K562 (cell line): ENCODE measurements at regions not wholly inside any gene's neighbourhood (a gene's known extent, or its start where the extent isn't known, plus 50 kb on each side); places are given as distances from the start of the nearest gene placed in this dataset.

Source experiments
- KDM4B ChIP-seq, 2 experiments: fragments of 450-650 bp in 1 of 2; sonication (generic) in 1 of 2; IDR thresholded peaks; 2 replicates each; pipeline ENCODE4 v1.6.1; 2016 to 2017; ENCODE audit warnings: borderline replicate concordance in 2 of 2, antibody characterized with exemption in 1 of 2, low read depth in 1 of 2, mild to moderate bottlenecking in 1 of 2
- POLR2A ChIP-seq: fragments of 450-650 bp; conservative IDR thresholded peaks from 2 replicates; pipeline ENCODE4 v1.6.1; 2016
- XRCC3 ChIP-seq: fragments of 450-650 bp; IDR thresholded peaks from 2 replicates; pipeline ENCODE4 v1.6.1; 2017; ENCODE audit warnings: mild to moderate bottlenecking, moderate library complexity

- TF ChIP-seq KDM4B (IDR thresholded peaks at IDR 0.05; ENCODE audit: borderline replicate concordance in 2 of 2, low read depth in 1 of 2) = no peak
- no peak for TF ChIP-seq XRCC3
- TF ChIP-seq POLR2A = no peak
Measured at GRCh38 chr20:39716796-39717341, 754.7 kb downstream of the DHX35 start.
